ENCODE measurements at regions not wholly inside any gene's neighbourhood (a gene's known extent, or its start where the extent isn't known, plus 50 kb on each side); places are given as distances from the start of the nearest gene placed in this dataset.
A peak's percentile ranks its signal among the peaks of the same experiment; 100 is the strongest.

- H2BK15ac ChIP-seq (ENCODE audit: low read depth, low read length), result peak overlapping the region; percentile 30; the same call in 2 of the 3 replicates
- H2BK5ac ChIP-seq (ENCODE audit: low read depth, low read length, poor library complexity, severe bottlenecking), result no peak overlapping the region
- no peaks in the 10 kb centered on the region for H3K9me3 ChIP-seq (ENCODE audit: control insufficient read depth, insufficient read depth, low read length)
- H4K91ac ChIP-seq (ENCODE audit: insufficient read depth, low read depth, low read length), result peak overlapping the region; percentile 79
- H3K14ac ChIP-seq (replicated peaks; ENCODE audit: low read depth, low read length), result no peak overlapping the region; the same call in 1 of the 2 replicates
- H2BK120ac ChIP-seq (ENCODE audit: low read depth, low read length), result peak overlapping the region; percentile 86; the same call in 1 of the 2 replicates
- H4K20me1 ChIP-seq (ENCODE audit: insufficient read depth, low read length), result no peaks in the 10 kb centered on the region
- intact Hi-C loops (cut with micrococcal nuclease), result loop anchor here (5.0 kb wide), 2 partner anchors 71 to 141 kb away; no protein-coding TSS in a partner anchor
- no peaks in the 10 kb centered on the region for H3K36me3 ChIP-seq (ENCODE audit: control insufficient read depth, insufficient read depth, low read length)
- no peak overlapping the region for H4K5ac ChIP-seq (ENCODE audit: low read depth, low read length)
- H3K9ac ChIP-seq (ENCODE audit: low read depth, low read length), result no peak overlapping the region
- H3K4ac ChIP-seq (ENCODE audit: low read depth, low read length), result peak overlapping the region; percentile 42
- no peak overlapping the region for H2AK9ac ChIP-seq (replicated peaks; ENCODE audit: low read depth, low read length, poor library complexity)
- H3K27me3 ChIP-seq (ENCODE audit: control insufficient read depth, insufficient read depth, low read length), result peaks cover 12% of the 10 kb centered on the region
- H2AK5ac ChIP-seq (ENCODE audit: low read depth, low read length), result peak overlapping the region; percentile 46
- in situ Hi-C loops (cut with MboI; ENCODE audit: low sequenced_read_pairs), result loop anchor here (25.0 kb wide), 1 partner anchor 409 kb away; the partner anchor contains the start of gene TLE3
- no peaks in the 10 kb centered on the region for H3K79me1 ChIP-seq (ENCODE audit: low read depth in 1 of 2, low read length in 2 of 2)
- H2BK20ac ChIP-seq (ENCODE audit: low read depth, low read length), result 0 out of 2 replicates have a peak overlapping the region, but pooled peaks have one; percentile 80
- H3K56ac ChIP-seq (ENCODE audit: extremely low read depth, insufficient read depth, low read length), result no peak overlapping the region
- no peak overlapping the region for H3K18ac ChIP-seq (ENCODE audit: low read depth, low read length)
- H4K8ac ChIP-seq (ENCODE audit: low read depth in 2 of 2, low read length in 2 of 2), result peak overlapping the region in 1 of 2 experiments; percentile 9; a peak in 1 of 4 replicates
- no peak for ATAC-seq (ENCODE audit: low read depth)
- no peak overlapping the region for H3K4me3 ChIP-seq (ENCODE audit: insufficient read depth, low read depth, low read length)
- peaks cover 33% of the 10 kb centered on the region for H3K4me1 ChIP-seq (ENCODE audit: control insufficient read depth, insufficient read depth, low read length)
- POLR2A ChIA-PET (ENCODE audit: unreplicated experiment), result no interaction called here
- CTCF ChIA-PET, result no interaction called here
- TF ChIP-seq CHD1 (IDR thresholded peaks at IDR 0.05; ENCODE audit: low read depth, low read length) (no peak), CTCF (conservative IDR thresholded peaks at IDR 0.05; ENCODE audit: low read depth, low read length) (no peak), ELK1 (IDR thresholded peaks at IDR 0.05; ENCODE audit: borderline replicate concordance, low read depth, low read length) (no peak), RFX5 (IDR thresholded peaks at IDR 0.05; ENCODE audit: low read depth, low read length) (no peak), BHLHE40 (IDR thresholded peaks at IDR 0.05; ENCODE audit: low read depth, low read length) (no peak), USF2 (IDR thresholded peaks at IDR 0.05; ENCODE audit: low read depth, low read length) (no peak), FOS (IDR thresholded peaks at IDR 0.05; ENCODE audit: low read depth, low read length) (no peak)
- no peak overlapping the region for H3K4me2 ChIP-seq (ENCODE audit: low read depth, low read length)
- dilution Hi-C loops (cut with HindIII; ENCODE audit: low sequenced_read_pairs, unreplicated experiment), result no loop called here
- peaks cover 26% of the 10 kb centered on the region for H3K9me1 ChIP-seq (ENCODE audit: insufficient read depth, low read length)
- no peak overlapping the region for H3K27ac ChIP-seq (ENCODE audit: insufficient read depth, low read length)
- DNase-seq, result no peak
- no TSS peak for BruUV-seq (replicated peaks)
- H2AFZ ChIP-seq (replicated peaks; ENCODE audit: low read length, poor library complexity), result peak overlapping the region; percentile 7
- H3K23ac ChIP-seq (ENCODE audit: low read depth, low read length), result no peak overlapping the region
- no CpG with 5 or more reads among the region's 4 CpGs for WGBS, 2 experiments (ENCODE audit: extremely low coverage in 2 of 2, insufficient read length in 1 of 2)
Observed at GRCh38 chr15:70495991-70496599, 267.3 kb downstream of the UACA start.
